ENCODE measurements at regions not wholly inside any gene's neighbourhood (a gene's known extent, or its start where the extent isn't known, plus 50 kb on each side); places are given as distances from the start of the nearest gene placed in this dataset.

DNA sequence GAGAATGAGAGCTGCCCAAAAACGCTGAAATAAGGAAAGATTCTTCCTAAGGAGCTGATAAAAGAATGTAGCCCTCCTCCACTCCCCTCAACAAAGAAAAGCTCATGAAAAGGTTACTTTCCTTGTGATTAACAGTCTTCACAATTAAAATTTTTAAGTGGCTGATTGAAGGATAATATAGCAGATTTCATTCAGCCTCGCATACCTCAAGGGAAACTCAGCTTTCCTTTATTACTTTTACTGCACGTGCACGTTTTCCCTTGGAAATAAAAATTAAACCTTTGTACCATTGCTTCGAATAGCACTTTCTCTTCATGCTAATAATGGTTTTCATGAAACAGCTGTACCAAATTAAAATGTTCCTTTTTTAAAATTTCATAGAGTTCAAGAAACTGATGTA, 234.0 kb upstream of the GRAMD2B start:
- Histone ChIP-seq H3K4me3 (ENCODE audit: low read depth, low read length, poor library complexity, severe bottlenecking) (no peak overlapping the region), H3K79me2 (ENCODE audit: insufficient read depth, low read depth, low read length) (no peaks in the 10 kb centered on the region), H4K20me1 (ENCODE audit: insufficient read depth, low read length) (no peaks in the 10 kb centered on the region), H3K9me2 (ENCODE audit: insufficient read depth, low read length) (no peaks in the 10 kb centered on the region), H3K4me1 (ENCODE audit: insufficient read depth, low read length, poor library complexity, severe bottlenecking) (no peaks in the 10 kb centered on the region), H2AFZ (ENCODE audit: low read length) (no peak overlapping the region), H3K4me2 (ENCODE audit: low read length) (no peak overlapping the region), H3K36me3 (ENCODE audit: insufficient read depth, low read length) (no peaks in the 10 kb centered on the region), H3K9me3 (ENCODE audit: low read length) (no peaks in the 10 kb centered on the region), H3K27ac (ENCODE audit: low read depth, low read length, poor library complexity, severe bottlenecking) (no peak overlapping the region)
- ChIA-PET POLR2A (no interaction called here), CTCF (ENCODE audit: unreplicated experiment) (no interaction called here)
- no TSS peak for BruUV-seq (replicated peaks)
- DNase-seq (ENCODE audit: low spot score): no peak
- TF ChIP-seq EZH2phosphoT487 (IDR thresholded peaks at IDR 0.05; ENCODE audit: borderline replicate concordance, low read depth, low read length) (no peak), CTCF (conservative IDR thresholded peaks at IDR 0.05; ENCODE audit: low read length) (no peak)
- intact Hi-C loops (cut with micrococcal nuclease; ENCODE audit: unreplicated experiment): no loop called here

DNA sequence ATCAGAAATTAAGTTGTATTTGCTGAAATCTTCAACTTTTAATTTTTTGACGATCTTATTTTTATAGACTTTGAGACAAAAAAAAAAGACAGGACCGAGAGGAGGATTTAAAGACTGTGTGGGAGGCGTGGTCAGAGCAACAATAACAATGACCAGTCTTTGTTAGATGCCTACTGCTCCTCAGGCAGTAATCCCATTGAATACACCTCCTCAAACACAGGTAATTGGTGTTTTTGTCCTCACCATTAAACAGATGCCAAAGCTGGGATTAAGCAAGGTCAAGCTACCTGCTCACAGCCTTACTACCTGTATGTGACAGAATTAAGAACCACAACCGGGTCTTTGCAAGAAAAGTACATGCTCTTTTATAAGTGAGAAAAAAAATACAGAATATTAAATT, 233.3 kb upstream of the GRAMD2B start:
- no peak overlapping the region for H3K27ac ChIP-seq (ENCODE audit: low read depth, low read length, poor library complexity, severe bottlenecking)
- no TSS peak for BruUV-seq (replicated peaks)
- no peak for TF ChIP-seq CTCF (conservative IDR thresholded peaks at IDR 0.05; ENCODE audit: low read length)
- TF ChIP-seq EZH2phosphoT487 (IDR thresholded peaks at IDR 0.05; ENCODE audit: borderline replicate concordance, low read depth, low read length): no peak
- ChIA-PET POLR2A (no interaction called here), CTCF (ENCODE audit: unreplicated experiment) (no interaction called here)
- no peaks in the 10 kb centered on the region for H3K9me2 ChIP-seq (ENCODE audit: insufficient read depth, low read length)
- no peaks in the 10 kb centered on the region for H3K4me1 ChIP-seq (ENCODE audit: insufficient read depth, low read length, poor library complexity, severe bottlenecking)
- no peak overlapping the region for H3K4me2 ChIP-seq (ENCODE audit: low read length)
- no peak overlapping the region for H2AFZ ChIP-seq (ENCODE audit: low read length)
- no peaks in the 10 kb centered on the region for H3K9me3 ChIP-seq (ENCODE audit: low read length)
- DNase-seq (ENCODE audit: low spot score): no peak
- no peaks in the 10 kb centered on the region for H3K36me3 ChIP-seq (ENCODE audit: insufficient read depth, low read length)
- H3K79me2 ChIP-seq (ENCODE audit: insufficient read depth, low read depth, low read length): no peaks in the 10 kb centered on the region
- no peaks in the 10 kb centered on the region for H4K20me1 ChIP-seq (ENCODE audit: insufficient read depth, low read length)
- no peak overlapping the region for H3K4me3 ChIP-seq (ENCODE audit: low read depth, low read length, poor library complexity, severe bottlenecking)
- intact Hi-C loops (cut with micrococcal nuclease; ENCODE audit: unreplicated experiment): no loop called here

DNA sequence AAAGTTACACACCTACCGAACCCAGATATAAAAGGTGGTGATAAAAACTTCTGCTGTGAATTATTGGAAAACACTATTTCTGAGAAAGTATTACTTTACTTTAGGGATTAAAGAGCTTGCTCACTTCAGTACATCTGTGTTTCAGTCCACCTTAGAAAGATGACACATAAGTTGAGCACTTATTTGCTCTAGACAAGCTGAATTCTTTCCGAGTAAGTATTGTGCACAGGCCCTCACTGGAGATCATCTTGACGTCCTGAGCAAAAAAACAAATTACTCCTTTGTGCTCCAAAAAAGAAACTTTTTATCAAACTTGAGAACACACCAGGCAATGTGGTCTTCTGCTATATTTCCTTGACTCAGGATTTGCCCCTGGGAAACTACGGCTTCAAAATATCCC, 231.0 kb upstream of the GRAMD2B start:
- no peaks in the 10 kb centered on the region for H3K9me2 ChIP-seq (ENCODE audit: insufficient read depth, low read length)
- no peak overlapping the region for H3K4me3 ChIP-seq (ENCODE audit: low read depth, low read length, poor library complexity, severe bottlenecking)
- ChIA-PET CTCF (ENCODE audit: unreplicated experiment) (no interaction called here), POLR2A (interaction anchor here (1.8 kb wide), 1 partner anchor 8 kb away, joined by 4 read pairs; no protein-coding TSS in a partner anchor)
- H3K36me3 ChIP-seq (ENCODE audit: insufficient read depth, low read length): no peaks in the 10 kb centered on the region
- H3K4me1 ChIP-seq (ENCODE audit: insufficient read depth, low read length, poor library complexity, severe bottlenecking): no peaks in the 10 kb centered on the region
- no peaks in the 10 kb centered on the region for H3K9me3 ChIP-seq (ENCODE audit: low read length)
- no peak for TF ChIP-seq EZH2phosphoT487 (IDR thresholded peaks at IDR 0.05; ENCODE audit: borderline replicate concordance, low read depth, low read length)
- no peak for TF ChIP-seq CTCF (conservative IDR thresholded peaks at IDR 0.05; ENCODE audit: low read length)
- BruUV-seq (replicated peaks): no TSS peak
- no peak overlapping the region for H2AFZ ChIP-seq (ENCODE audit: low read length)
- H4K20me1 ChIP-seq (ENCODE audit: insufficient read depth, low read length): no peaks in the 10 kb centered on the region
- H3K4me2 ChIP-seq (ENCODE audit: low read length): no peak overlapping the region
- no peak for DNase-seq (ENCODE audit: low spot score)
- no peaks in the 10 kb centered on the region for H3K79me2 ChIP-seq (ENCODE audit: insufficient read depth, low read depth, low read length)
- intact Hi-C loops (cut with micrococcal nuclease; ENCODE audit: unreplicated experiment): no loop called here
- no peak overlapping the region for H3K27ac ChIP-seq (ENCODE audit: low read depth, low read length, poor library complexity, severe bottlenecking)
